HCT116 (cell line): ENCODE measurements at regions not wholly inside any gene's neighbourhood (a gene's known extent, or its start where the extent isn't known, plus 50 kb on each side); places are given as distances from the start of the nearest gene placed in this dataset.

ENCODE experiments used
- ATAC-seq: fragments of 200-7000 bp; cut with Tn5 transposase; 2 replicates; pipeline ENCODE4 v1.9.1; 2020; ENCODE audit warnings: mild to moderate bottlenecking, moderate library complexity
- BruUV-seq: library from RNA; stranded (reverse); fragments of 400-500 nt; replicated peaks from 2 replicates; lab custom pipeline; 2021; lab: Mats Ljungman, UMichigan
- CTCF ChIA-PET: fragments of 300-600 bp; sonication (Branson Sonifier 250); formaldehyde crosslinking; loops from one replicate; lab custom pipeline; 2021; ENCODE audit warnings: antibody characterized with exemption; lab: Charles Lee
- POLR2A ChIA-PET: fragments of 300-600, 350-600 bp; sonication (Branson Sonifier 250); formaldehyde crosslinking; loops from one replicate; lab custom pipeline; 2021; ENCODE audit warnings: antibody characterized with exemption; lab: Charles Lee
- RAD21 ChIA-PET, 2 experiments: fragments of 300-600 bp; sonication (Branson Sonifier 250); formaldehyde crosslinking; loops; one replicate each; lab custom pipeline; 2023; ENCODE audit warnings: low total read pairs in 2 of 2; ENCODE audit not compliant: uncharacterized antibody in 2 of 2, unreplicated experiment in 2 of 2, low non-redundant PET in 1 of 2; lab: Charles Lee
- DNase-seq: peaks from one replicate; pipeline ENCODE4 v3.0.0-alpha.2; 2010; ENCODE audit warnings: low read depth, low spot score
- H2AFZ ChIP-seq: fragments of 200-600 bp; shearing (Covaris generic), sonication (generic); 2 replicates; pipeline ENCODE4 v1.6.1; 2017; ENCODE audit warnings: low read depth, mixed run types, mixed read lengths, antibody characterized with exemption, low read length; ENCODE audit not compliant: poor library complexity, severe bottlenecking
- H3K27ac ChIP-seq: 2 replicates; pipeline ENCODE4 v1.5.1; 2012; ENCODE audit warnings: low read depth, low read length
- H3K27me3 ChIP-seq: fragments of 200-600 bp; sonication (generic); 2 replicates; pipeline ENCODE4 v1.6.1; 2016; ENCODE audit warnings: mixed run types, low read length, mixed read lengths; ENCODE audit not compliant: insufficient read depth
- H3K36me3 ChIP-seq, 2 experiments: fragments of 200-500 bp in 1 of 2; fragments of 200-600 bp in 1 of 2; sonication (Bioruptor generic) in 1 of 2; sonication (generic) in 1 of 2; 2 replicates each; pipeline versions ENCODE4 v1.5.1 to v1.6.1; 2014 to 2016; ENCODE audit warnings: low read length in 2 of 2, inconsistent platforms in 1 of 2, mixed read lengths in 1 of 2, mixed run types in 1 of 2; ENCODE audit not compliant: insufficient read depth in 2 of 2, control insufficient read depth in 1 of 2
- H3K4me1 ChIP-seq, 2 experiments: fragments of 200-600 bp in 1 of 2; sonication (generic) in 1 of 2; 2 replicates each; pipeline versions ENCODE4 v1.5.1 to v1.6.1; 2012 to 2017; ENCODE audit warnings: low read length in 2 of 2, inconsistent platforms in 1 of 2, mild to moderate bottlenecking in 1 of 2, mixed read lengths in 1 of 2, mixed run types in 1 of 2, moderate library complexity in 1 of 2; ENCODE audit not compliant: insufficient read depth in 2 of 2, control insufficient read depth in 1 of 2
- H3K4me2 ChIP-seq: fragments of 200-600 bp; sonication (generic); 2 replicates; pipeline ENCODE4 v1.6.1; 2017; ENCODE audit warnings: mixed run types, low read length, mixed read lengths
- H3K4me3 ChIP-seq, 2 experiments: fragments of 200-600 bp in 1 of 2; sonication (generic) in 1 of 2; replicated peaks in 1 of 2; 2 replicates each; pipeline ENCODE4 v1.5.1; 2011 to 2016; ENCODE audit warnings: low read length in 2 of 2, control low read depth in 1 of 2, low read depth in 1 of 2, mild to moderate bottlenecking in 1 of 2, mixed read lengths in 1 of 2, mixed run types in 1 of 2
- H3K79me2 ChIP-seq: fragments of 200-600 bp; sonication (generic); 2 replicates; pipeline ENCODE4 v1.6.1; 2017; ENCODE audit warnings: mild to moderate bottlenecking, mixed run types, low read length, moderate library complexity, mixed read lengths; ENCODE audit not compliant: insufficient read depth
- H3K9ac ChIP-seq: fragments of 200-600 bp; sonication (generic); 2 replicates; pipeline ENCODE4 v1.6.1; 2016; ENCODE audit warnings: low read length, mixed read lengths
- H3K9me2 ChIP-seq: fragments of 200-600 bp; sonication (generic), shearing (Covaris generic); 2 replicates; pipeline ENCODE4 v1.6.1; 2017; ENCODE audit warnings: mixed run types, mild to moderate bottlenecking, moderate library complexity; ENCODE audit not compliant: insufficient read depth
- H3K9me3 ChIP-seq, 2 experiments: fragments of 200-500 bp in 1 of 2; fragments of 200-600 bp in 1 of 2; sonication (Bioruptor generic) in 1 of 2; sonication (generic) in 1 of 2; 2 replicates each; pipeline ENCODE4 v1.6.1; 2014 to 2017; ENCODE audit warnings: low read length in 2 of 2, mixed read lengths in 2 of 2, inconsistent platforms in 1 of 2, low read depth in 1 of 2, mild to moderate bottlenecking in 1 of 2, mixed run types in 1 of 2, moderate library complexity in 1 of 2; ENCODE audit not compliant: control insufficient read depth in 1 of 2, insufficient read depth in 1 of 2
- H4K20me1 ChIP-seq: fragments of 200-600 bp; sonication (generic), shearing (Covaris generic); 2 replicates; pipeline ENCODE4 v1.6.1; 2017; ENCODE audit warnings: mixed run types, mild to moderate bottlenecking, moderate library complexity; ENCODE audit not compliant: insufficient read depth
- CBX3 ChIP-seq: IDR thresholded peaks from 2 replicates; pipeline ENCODE4 v1.6.1; 2012; ENCODE audit warnings: low read depth
- CEBPB ChIP-seq: IDR thresholded peaks from 2 replicates; pipeline ENCODE4 v1.6.1; 2012; ENCODE audit warnings: low read depth
- EGR1 ChIP-seq: IDR thresholded peaks from 2 replicates; pipeline ENCODE4 v1.6.1; 2012; ENCODE audit warnings: low read depth
- EZH2 ChIP-seq: fragments of 200-600 bp; sonication (generic); IDR thresholded peaks from 2 replicates; pipeline ENCODE4 v1.6.1; 2017; ENCODE audit warnings: antibody characterized with exemption, mixed run types
- EZH2phosphoT487 ChIP-seq: fragments of 200-600 bp; IDR thresholded peaks from 2 replicates; pipeline ENCODE4 v1.6.1; 2018; ENCODE audit warnings: antibody characterized with exemption, borderline replicate concordance
- FOSL1 ChIP-seq: IDR thresholded peaks from 2 replicates; pipeline ENCODE4 v1.6.1; 2012; ENCODE audit warnings: low read depth
- JUND ChIP-seq: IDR thresholded peaks from 2 replicates; pipeline ENCODE4 v1.6.1; 2012
- POLR2AphosphoS5 ChIP-seq: IDR thresholded peaks from 2 replicates; pipeline ENCODE4 v1.6.1; 2011; ENCODE audit warnings: mild to moderate bottlenecking, low read depth, low read length, moderate library complexity
- RAD21 ChIP-seq: IDR thresholded peaks from 2 replicates; pipeline ENCODE4 v1.6.1; 2012; ENCODE audit warnings: low read depth, mild to moderate bottlenecking
- SIN3A ChIP-seq: IDR thresholded peaks from 2 replicates; pipeline ENCODE4 v1.6.1; 2012; ENCODE audit warnings: low read depth
- SP1 ChIP-seq: IDR thresholded peaks from 2 replicates; pipeline ENCODE4 v1.6.1; 2012; ENCODE audit warnings: low read depth
- SRF ChIP-seq: IDR thresholded peaks from 2 replicates; pipeline ENCODE4 v1.6.1; 2012; ENCODE audit warnings: low read depth
- TCF7L2 ChIP-seq: IDR thresholded peaks from 2 replicates; pipeline ENCODE4 v1.7.0; 2011; ENCODE audit warnings: borderline replicate concordance, inconsistent platforms; ENCODE audit not compliant: insufficient read depth, insufficient read length; ENCODE audit errors: extremely low read depth
- ZBTB33 ChIP-seq: IDR thresholded peaks from 2 replicates; pipeline ENCODE4 v1.6.1; 2011; ENCODE audit warnings: mild to moderate bottlenecking, low read length, moderate library complexity; ENCODE audit not compliant: insufficient replicate concordance; ENCODE audit errors: extremely low read depth
- ZFX ChIP-seq: fragments of 450-650 bp; IDR thresholded peaks from 2 replicates; pipeline ENCODE4 v1.6.1; 2017
- ZNF274 ChIP-seq: fragments of 200-500 bp; sonication (Bioruptor generic); IDR thresholded peaks from 2 replicates; pipeline ENCODE4 v1.6.1; 2014; ENCODE audit warnings: mild to moderate bottlenecking, low read depth, low read length, inconsistent platforms
- intact Hi-C: fragments of 100-400 bp; cut with micrococcal nuclease; formaldehyde crosslinking; loops from 2 replicates; pipeline ENCODE4 v1.10.0; 2022
- TF ChIP-seq, protein P1 (sequence below): IDR thresholded peaks from 2 replicates; pipeline ENCODE4 v1.6.1; 2012; ENCODE audit warnings: low read depth
- TF ChIP-seq, protein P2 (sequence below): IDR thresholded peaks from 2 replicates; pipeline ENCODE4 v1.6.1; 2012
- TF ChIP-seq, protein P3 (sequence below), 3 experiments: fragments of 200-600 bp in 1 of 3; sonication (generic) in 1 of 3; IDR thresholded peaks in 2 of 3; conservative IDR thresholded peaks in 1 of 3; 2 replicates each; pipeline ENCODE4 v1.5.1; 2012 to 2017; ENCODE audit warnings: low read depth in 2 of 3, low read length in 2 of 3, antibody characterized with exemption in 1 of 3, borderline replicate concordance in 1 of 3, control low read depth in 1 of 3, mild to moderate bottlenecking in 1 of 3, mixed read lengths in 1 of 3, mixed run types in 1 of 3, moderate library complexity in 1 of 3; ENCODE audit not compliant: insufficient read depth in 1 of 3

DNA sequence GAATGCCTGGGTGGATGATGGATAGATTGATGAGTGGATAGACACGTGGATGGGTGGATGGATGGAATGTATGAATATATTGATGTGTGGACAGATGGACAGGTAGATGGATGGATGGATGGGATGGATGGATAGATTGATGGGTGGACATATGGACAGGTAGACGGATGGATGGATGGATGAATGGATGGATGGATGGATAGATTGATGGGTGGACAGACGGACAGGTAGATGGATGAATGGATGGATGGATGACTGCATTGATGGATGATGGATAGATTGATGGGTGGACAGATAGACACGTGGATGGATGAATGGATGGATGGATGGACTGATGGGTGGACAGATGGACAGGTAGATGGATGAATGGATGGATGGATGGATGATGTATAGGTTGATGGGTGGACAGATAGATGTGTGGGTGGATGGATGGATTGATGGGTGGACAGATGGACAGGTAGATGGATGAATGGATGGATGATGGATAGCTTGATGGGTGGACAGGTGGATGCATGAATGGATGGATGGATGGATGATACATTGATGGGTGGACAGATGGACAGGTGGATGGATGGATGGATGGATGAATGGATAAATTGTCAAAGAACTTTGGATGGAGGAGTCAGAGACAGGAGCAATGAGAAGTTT, 171.4 kb upstream of the AFDN start (continued):
- no peak for TF ChIP-seq TCF7L2

DNA sequence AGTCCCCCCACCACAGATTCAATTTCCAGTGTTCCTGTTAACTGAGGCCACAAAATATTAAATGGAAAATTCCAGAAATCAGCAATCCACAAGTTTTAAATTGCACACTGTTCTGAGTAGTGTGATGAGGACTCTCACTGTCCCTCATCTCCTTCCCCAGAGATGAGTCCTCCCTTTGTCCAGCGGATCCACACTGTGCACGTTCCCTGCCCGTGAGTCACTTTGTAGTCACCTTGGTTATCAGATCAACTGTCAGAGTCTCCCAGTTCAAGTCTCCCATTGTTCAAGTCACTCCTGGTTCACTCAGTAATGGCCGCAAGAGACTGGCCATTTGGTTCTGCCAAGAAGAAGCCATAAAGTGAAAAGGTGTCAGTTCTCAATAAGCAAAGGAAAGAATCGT, 168.6 kb upstream of the AFDN start:
- Histone ChIP-seq H3K79me2 (no peaks in the 10 kb centered on the region), H2AFZ (no peak overlapping the region), H3K9me2 (no peaks in the 10 kb centered on the region), H3K9ac (no peak overlapping the region), H3K36me3 (no peaks in the 10 kb centered on the region), H3K27ac (no peak overlapping the region), H3K27me3 (no peaks in the 10 kb centered on the region), H3K4me2 (no peak overlapping the region), H3K9me3 (no peaks in the 10 kb centered on the region), H3K4me1 (no peaks in the 10 kb centered on the region), H4K20me1 (no peaks in the 10 kb centered on the region), H3K4me3 (no peak overlapping the region)
- ChIA-PET RAD21 (no interaction called here), CTCF (no interaction called here), POLR2A (no interaction called here)
- DNase-seq (no peak), ATAC-seq (no peak)
- no TSS peak for BruUV-seq
- intact Hi-C loops: no loop called here
- TF ChIP-seq SRF: no peak
- TF ChIP-seq RAD21: no peak
- TF ChIP-seq ZBTB33: no peak
- no peak for TF ChIP-seq TCF7L2
- no peak for TF ChIP-seq EGR1
- TF ChIP-seq, protein P1, sequence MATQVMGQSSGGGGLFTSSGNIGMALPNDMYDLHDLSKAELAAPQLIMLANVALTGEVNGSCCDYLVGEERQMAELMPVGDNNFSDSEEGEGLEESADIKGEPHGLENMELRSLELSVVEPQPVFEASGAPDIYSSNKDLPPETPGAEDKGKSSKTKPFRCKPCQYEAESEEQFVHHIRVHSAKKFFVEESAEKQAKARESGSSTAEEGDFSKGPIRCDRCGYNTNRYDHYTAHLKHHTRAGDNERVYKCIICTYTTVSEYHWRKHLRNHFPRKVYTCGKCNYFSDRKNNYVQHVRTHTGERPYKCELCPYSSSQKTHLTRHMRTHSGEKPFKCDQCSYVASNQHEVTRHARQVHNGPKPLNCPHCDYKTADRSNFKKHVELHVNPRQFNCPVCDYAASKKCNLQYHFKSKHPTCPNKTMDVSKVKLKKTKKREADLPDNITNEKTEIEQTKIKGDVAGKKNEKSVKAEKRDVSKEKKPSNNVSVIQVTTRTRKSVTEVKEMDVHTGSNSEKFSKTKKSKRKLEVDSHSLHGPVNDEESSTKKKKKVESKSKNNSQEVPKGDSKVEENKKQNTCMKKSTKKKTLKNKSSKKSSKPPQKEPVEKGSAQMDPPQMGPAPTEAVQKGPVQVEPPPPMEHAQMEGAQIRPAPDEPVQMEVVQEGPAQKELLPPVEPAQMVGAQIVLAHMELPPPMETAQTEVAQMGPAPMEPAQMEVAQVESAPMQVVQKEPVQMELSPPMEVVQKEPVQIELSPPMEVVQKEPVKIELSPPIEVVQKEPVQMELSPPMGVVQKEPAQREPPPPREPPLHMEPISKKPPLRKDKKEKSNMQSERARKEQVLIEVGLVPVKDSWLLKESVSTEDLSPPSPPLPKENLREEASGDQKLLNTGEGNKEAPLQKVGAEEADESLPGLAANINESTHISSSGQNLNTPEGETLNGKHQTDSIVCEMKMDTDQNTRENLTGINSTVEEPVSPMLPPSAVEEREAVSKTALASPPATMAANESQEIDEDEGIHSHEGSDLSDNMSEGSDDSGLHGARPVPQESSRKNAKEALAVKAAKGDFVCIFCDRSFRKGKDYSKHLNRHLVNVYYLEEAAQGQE: no peak
- no peak for TF ChIP-seq JUND
- TF ChIP-seq, protein P2, sequence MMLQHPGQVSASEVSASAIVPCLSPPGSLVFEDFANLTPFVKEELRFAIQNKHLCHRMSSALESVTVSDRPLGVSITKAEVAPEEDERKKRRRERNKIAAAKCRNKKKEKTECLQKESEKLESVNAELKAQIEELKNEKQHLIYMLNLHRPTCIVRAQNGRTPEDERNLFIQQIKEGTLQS: no peak
- TF ChIP-seq EZH2: no peak
- TF ChIP-seq, protein P3, sequence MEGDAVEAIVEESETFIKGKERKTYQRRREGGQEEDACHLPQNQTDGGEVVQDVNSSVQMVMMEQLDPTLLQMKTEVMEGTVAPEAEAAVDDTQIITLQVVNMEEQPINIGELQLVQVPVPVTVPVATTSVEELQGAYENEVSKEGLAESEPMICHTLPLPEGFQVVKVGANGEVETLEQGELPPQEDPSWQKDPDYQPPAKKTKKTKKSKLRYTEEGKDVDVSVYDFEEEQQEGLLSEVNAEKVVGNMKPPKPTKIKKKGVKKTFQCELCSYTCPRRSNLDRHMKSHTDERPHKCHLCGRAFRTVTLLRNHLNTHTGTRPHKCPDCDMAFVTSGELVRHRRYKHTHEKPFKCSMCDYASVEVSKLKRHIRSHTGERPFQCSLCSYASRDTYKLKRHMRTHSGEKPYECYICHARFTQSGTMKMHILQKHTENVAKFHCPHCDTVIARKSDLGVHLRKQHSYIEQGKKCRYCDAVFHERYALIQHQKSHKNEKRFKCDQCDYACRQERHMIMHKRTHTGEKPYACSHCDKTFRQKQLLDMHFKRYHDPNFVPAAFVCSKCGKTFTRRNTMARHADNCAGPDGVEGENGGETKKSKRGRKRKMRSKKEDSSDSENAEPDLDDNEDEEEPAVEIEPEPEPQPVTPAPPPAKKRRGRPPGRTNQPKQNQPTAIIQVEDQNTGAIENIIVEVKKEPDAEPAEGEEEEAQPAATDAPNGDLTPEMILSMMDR (IDR thresholded peaks at IDR 0.05 in 2 of 3, conservative IDR thresholded peaks at IDR 0.05 in 1 of 3; ENCODE audit: borderline replicate concordance in 1 of 3, insufficient read depth in 1 of 3, low read depth in 2 of 3, low read length in 2 of 3): no peak
- no peak for TF ChIP-seq ZNF274
- TF ChIP-seq SP1: no peak
- TF ChIP-seq POLR2AphosphoS5: no peak
- no peak for TF ChIP-seq FOSL1
- TF ChIP-seq SIN3A: no peak
- no peak for TF ChIP-seq EZH2phosphoT487
- no peak for TF ChIP-seq CEBPB
- no peak for TF ChIP-seq ZFX
- TF ChIP-seq CBX3: no peak
